HG02840 (cell line): ENCODE measurements at regions not wholly inside any gene's neighbourhood (a gene's known extent, or its start where the extent isn't known, plus 50 kb on each side); places are given as distances from the start of the nearest gene placed in this dataset.

ENCODE experiments used
- ATAC-seq: cut with Tn5 transposase; IDR thresholded peaks from one replicate; pipeline ENCODE4 v1.9.1; 2021; ENCODE audit warnings: mild to moderate bottlenecking, moderate library complexity, moderate number of reproducible peaks; ENCODE audit not compliant: unreplicated experiment, low FRiP score

DNA sequence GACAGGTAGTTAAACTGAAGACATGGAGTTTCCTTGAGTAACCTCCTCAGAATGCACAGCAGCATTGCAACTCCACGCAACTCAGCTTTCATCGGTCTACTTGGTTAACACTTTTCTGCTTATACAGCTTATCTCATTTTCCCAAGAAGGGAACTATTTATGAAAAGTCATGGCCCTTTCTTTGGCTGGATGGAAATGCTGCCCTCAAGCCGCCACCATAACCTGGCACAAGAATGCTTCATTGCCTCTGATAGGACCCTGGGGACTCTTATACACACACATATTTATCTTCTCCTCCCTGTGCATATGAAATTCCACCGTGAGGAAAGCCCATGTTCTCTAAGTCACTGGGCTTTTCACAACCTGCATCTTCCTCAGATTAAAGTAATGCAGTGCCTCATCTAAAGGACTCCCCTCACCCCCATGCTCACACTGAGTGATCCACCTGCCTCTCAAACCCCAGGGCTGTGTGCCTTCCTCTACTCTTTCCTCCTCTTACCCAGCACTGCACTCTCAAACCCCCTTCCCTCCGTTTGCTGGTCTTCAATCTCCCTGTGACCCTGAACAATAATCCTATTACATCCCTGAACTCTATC lies 192.0 kb upstream of the HNRNPA3 start:
- no peak for ATAC-seq

DNA sequence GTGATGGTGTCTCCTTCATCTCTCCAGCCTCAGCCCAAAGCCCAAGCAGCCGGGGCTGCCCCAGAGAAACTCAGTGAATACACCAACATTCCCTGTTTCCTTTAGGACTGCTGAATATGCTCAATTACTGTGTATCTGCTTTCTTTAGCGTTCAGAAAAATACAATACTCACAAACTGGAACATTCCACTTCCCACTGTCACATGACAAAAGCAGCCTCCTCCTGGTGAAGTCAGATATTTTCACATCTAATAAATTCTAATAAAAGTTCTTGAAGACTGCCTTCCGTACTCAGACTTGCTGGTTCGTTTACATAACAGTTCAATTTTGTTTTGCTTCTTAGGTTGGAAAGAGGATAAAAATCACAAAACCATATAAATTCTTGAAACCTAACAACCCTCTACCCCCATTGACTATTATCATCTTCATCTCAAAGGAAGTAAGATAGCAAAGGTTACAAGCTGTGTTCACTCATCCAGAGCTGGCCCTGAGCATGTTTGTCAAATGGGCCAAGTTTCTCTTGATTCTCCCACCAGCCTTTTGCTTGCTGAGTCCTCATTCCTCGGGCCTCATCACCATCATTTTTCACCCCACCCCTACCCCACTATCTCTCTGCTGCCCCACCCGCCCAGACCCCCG lies 190.8 kb upstream of the HNRNPA3 start:
- ATAC-seq = no peak

DNA sequence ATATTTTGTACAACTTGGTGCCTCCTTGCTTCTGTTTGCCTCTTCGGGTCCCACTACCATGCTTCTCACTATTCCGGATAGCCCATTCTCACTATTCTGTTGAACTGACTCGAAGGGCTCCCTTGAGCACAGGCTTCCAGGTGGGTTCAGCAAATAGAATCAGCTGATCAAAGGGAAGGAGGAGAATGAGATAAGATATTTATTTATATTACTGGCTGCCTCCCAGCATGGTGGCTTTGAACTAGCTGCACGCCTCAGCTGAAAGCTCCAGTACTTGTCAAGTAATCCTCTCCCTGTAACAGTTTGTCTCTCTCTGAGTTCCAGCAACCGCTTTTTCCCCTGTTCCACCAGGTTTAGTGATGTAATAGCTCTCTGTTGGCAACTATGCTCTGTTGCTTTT lies 187.8 kb upstream of the HNRNPA3 start:
- no peak for ATAC-seq

DNA sequence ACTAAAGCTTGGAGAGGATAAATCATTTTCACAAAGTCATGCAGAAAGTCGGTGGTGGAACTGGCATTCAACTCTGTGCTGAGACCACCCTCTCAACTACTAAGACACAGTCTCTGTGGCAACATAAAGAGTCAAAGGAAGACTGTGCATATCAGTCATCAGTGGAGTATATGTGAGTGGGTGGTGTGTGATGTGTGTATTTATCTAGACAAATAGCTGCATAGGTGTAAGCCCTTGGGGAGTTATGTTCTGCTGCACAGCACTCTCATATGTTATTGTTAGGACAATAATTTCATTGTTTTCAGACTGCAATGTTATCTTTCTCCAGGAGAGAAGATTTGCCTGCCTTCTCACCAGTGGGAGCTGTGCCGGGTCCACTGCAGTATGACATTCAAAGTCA lies 186.3 kb upstream of the HNRNPA3 start:
- ATAC-seq = no peak

DNA sequence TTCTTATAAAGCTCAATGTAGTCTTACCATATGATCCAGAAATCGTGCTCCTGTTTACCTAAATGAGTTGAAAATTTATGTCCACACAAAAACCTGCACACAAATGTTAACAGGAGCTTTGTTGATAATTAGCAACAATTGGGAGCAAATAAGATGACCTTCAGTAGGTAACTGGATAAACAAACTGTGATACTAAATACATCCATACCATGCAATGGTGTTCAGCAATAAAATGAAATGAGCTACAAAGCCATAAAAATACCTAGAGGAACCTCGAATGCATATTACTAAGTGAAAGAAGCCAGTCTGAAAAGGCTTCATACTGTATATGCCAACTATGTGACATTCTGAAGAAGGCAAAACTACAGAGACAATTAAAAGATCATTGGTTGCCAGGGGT lies 185.6 kb upstream of the HNRNPA3 start:
- no peak for ATAC-seq

DNA sequence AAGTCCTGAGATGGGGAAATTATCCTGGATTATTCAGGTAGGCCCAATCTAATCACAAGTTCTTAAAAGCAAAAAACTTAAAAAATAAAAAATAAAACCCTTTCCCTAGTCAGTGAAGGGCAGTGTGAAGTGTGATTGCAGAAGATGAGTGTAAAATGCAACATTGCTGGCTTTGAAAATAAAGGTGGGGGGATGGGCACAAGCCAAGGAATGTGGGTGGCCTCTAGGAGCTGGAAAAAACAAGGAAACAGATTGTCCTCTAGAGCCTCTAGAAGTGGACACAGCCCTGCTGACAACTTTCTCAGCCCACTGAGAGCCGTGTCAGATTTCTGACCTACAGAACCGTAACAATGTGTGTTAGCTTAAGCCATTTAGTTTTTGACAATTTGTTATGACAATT lies 184.3 kb upstream of the HNRNPA3 start:
- ATAC-seq = no peak

DNA sequence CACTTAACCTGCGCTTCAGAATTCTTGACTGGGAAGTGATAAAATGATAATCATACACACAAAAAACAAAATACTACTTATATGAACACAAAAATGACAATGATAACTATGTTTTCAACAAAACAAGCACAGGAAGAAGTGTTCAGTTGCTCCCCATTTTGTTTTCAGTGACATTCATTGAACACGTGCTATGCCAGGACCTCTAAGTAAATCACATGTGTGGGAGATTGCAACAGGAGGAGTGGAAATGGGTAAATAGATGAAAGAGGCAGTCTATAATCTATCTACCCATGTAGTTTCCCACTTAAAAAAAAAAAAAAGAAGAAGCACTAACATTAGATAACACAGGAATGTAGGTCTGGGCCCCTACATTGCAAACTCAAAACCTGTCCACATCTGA lies 183.5 kb upstream of the HNRNPA3 start:
- ATAC-seq = no peak

DNA sequence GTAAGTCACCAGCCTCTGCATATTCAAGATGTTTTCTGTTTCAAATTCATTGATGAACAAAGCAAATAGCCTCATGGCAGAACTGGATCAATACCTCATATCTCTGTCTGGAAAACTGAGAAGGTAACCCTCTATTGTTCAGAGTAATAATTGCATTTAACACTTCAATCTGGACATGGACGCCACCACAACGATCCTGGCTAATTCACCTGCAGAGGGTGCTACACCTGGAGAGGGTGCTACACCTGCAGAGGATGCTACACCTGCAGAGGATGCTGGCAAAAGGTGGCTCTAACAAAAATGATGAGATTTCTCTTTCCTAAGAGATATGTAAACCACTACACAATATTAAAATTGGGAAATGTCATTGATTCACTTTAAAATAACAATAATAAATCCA lies 183.1 kb upstream of the HNRNPA3 start:
- ATAC-seq = no peak

DNA sequence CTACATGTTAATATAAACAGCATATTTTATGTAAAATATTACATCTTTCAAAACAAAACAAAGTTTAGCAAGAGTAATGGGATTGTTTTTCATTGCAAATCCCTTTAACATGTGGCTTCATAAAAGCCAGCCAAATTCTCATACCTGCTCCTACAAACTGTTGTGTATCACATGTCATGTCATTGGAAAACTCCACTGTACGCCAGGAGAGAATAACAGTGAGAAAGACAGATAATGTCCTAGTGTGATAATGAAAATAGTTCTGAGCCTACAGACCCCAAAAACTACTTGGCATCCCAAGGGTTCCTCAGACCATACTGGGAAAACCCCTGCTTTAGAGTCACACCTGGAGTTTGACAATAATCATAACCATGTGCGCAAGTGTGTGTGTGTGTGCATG lies 182.7 kb upstream of the HNRNPA3 start:
- ATAC-seq = no peak

DNA sequence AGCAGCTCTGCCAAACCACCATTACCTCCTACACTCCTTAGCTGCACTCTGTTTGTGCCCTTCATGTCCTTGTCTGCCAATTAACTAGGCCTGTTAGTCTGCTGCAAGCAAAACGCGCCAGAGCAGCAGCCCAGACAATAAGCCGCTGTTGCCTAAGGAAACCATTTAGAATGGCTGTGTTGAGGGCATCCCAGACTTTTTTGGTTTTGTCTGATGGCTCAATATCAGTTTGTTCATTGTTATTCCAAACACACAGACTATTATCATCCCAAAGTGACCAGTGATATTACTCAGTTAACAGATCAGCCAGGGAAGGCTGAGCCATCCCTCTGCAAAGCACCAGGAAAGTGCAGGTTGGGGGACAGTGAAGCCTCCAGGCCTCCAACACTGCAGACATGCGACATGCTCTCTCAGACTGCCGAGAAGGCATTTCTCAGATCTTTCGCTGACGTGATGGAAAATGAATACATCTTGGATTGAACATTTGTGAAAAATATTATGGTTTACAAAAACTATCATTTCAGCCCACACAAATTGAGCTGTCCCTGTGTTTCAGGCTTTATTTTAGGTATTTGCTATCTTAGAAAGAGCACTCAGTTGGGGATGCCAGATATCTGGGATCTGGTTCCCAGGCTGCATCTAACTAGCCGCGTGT lies 182.0 kb upstream of the HNRNPA3 start:
- ATAC-seq = no peak

DNA sequence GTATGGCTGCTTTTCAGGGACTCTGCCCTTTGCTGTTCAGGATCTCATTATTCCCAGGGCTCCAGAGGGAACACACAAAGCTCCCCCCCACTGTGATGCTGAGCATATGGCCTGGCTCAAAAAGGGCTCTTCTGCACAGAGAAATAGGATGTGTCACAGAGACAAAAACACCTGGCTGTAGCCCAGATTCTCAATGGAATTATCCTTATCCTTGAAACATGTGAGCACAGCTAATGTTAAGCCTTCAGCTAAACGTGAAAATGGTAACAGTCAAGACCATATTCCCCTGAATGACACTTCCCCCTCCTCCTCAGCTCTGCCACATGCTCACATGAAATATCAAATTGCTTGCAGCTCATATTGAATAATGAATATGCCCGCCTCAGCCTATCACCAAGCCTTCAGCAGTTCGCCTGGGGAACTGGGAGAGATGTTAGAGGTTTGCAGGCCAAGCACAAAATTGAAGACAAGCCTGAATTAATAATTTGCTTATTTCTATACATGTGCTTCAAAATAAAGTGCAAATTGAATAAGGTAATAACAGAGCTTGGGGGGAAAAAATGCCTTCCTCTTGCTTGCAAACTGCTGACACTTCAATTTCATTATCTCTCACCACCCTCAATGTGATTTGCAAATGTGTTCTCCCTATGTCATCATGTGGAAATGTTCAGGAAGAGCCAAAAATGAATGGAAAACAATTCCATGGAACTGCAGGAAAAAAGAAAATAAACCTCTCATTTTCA lies 181.0 kb upstream of the HNRNPA3 start:
- no peak for ATAC-seq

DNA sequence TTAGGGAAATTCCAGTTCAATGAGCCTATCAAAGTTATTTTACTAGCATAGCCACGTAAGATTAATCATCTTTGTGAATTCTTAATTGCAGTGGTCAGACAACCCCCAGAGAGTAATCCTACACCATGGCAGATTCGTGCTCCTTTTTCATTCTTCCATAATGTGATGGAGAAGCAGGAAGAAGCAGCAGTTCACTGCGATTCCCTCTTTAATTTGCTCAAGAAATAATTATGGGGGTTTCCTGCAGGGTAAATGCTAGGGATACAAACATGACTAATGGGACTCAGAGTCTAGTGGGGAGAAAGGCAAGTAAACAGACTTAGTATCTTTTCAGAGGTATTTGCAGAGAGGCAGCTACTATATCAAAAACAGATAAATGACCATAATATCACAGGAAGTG lies 175.8 kb upstream of the HNRNPA3 start:
- no peak for ATAC-seq

DNA sequence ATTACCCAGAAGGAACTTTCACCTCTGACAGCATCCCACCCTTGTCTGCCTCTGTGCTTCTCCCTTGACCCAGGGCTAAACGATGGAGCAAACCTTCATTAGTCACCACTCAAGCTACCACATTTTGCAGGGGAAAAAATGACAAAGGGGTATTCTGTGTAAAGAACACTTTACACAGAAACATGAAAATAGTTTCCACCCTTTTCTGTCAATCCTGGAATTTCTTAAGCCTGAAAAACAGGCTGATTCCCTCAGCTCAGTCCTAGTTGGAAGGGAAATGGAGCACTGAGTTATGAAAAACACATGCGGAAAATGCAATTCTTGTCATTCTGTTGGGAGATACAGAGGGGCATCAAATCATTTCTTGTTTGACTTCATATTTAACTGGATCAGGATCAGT lies 175.0 kb upstream of the HNRNPA3 start:
- no peak for ATAC-seq

DNA sequence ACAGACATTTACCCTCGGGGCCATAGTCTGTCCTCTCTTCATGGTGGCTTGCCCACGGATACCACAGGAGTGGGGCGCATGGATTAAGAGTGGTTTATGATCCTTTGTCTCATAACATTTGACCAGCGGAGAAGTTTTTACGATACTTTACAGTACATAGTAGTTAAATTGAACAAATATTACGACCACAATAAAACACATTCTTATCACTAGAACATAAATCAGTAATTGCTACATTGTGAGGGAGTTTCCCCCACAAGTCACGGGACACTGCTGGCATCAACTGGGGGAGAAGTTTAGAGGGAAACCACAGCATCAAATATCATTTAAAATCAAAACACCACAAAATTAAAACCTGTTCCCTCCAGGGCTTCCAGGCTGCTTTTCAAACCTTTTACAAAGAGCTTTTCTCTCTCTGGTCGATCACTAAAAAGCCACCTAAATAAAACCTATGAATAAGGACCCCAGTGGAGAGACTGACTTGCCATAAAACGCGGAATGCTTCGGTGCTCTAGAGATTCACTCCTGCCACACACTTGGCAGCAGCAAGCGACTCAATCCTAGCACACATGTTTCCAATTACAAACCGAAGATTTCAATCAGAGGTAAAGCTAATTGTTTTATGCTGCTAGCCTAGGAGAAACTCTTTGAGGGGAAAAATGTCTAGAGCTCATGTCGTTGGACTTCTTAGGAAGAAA lies 173.7 kb upstream of the HNRNPA3 start:
- ATAC-seq = no peak

DNA sequence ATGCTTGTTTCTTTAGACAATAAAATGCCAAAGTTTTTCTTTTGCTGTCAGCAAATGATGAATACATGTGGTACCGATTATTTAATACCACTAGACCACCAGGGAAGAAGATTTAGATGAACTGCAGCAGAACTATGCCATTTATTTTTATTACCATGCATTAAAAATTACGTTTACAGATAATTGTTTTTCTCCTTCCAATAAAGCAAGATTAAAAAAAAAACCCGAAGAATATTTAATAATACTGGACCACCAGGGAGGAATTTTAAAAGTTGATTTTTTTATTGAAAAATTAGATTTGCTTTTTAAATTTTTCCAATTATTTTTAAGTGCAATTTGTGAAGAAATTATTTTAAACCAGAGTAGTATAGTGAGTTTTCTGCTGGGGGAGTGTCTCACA lies 170.3 kb upstream of the HNRNPA3 start:
- ATAC-seq = no peak

DNA sequence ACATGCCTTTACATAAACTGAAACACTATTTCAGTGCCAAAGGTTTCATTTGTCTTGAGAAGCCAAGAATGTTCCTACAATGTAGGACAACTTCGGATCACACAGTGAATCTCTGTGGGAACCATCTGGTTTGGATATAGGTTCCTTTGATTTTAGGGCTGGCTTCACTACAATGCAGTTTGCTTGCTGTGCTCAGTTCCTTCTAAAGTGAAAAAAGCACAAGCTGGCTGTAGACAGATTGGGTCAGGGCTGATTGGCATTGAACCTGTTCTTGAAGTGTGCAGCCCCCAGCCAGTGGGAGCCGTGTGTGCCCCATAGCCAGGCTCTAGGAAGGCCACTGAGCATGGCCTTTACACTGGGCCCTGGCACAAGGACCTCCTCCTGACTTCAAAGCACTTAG lies 167.9 kb upstream of the HNRNPA3 start:
- no peak for ATAC-seq

DNA sequence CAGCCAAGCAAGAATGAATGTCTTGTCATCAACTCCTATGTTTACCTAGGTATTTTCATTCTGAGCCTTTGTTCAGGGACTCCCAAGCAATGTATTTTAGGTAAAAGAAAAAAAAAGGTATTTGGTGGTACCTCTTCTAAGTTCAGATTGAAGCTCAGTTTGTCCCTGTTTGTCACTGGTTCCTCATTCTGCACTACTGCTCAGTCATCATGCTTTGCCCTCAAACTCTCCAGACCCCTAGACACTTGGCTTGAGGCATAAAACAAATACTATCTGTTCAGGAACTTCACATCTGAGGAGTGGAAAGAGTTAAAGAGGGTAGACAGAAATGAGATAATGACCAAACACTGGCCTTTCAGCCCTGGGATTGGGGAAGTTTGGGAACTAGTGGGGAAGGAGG lies 163.6 kb upstream of the HNRNPA3 start:
- no peak for ATAC-seq

DNA sequence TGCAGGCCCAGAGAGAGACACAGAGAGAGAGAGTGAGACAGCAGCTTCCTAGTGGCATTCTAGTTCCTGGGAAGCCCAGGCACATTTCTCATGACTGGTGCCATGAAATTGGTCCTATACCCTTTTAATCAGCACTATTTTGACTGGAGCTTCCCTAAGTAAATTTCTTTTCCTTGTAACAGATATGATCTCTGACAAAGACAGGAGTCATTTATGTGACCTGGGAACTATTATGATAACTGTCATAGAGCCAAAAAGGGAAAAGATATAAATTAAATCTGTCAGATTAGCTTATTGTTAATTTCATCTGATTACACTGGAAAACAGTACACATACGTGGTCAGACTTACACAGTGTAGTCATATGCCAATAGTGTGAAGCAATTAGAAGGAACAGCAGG lies 161.3 kb upstream of the HNRNPA3 start:
- no peak for ATAC-seq

DNA sequence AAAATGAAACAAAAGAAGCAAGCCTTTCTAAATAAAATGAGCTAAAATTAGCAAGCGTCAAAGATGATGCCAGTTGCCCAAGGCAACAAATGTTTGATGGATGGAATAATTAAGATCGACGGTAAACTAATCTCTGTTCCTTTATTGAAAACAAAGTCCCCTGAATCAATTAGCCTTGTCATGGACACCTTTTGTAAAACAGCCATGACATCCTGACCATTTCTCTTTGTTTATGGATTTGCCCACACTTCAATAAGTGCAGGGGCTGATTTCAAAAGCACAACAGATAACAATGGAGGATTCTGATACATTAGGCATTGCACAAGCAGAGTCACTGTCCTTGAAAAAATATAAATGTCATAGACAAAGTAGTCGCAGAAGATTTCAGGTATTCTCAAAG lies 160.1 kb upstream of the HNRNPA3 start:
- no peak for ATAC-seq

DNA sequence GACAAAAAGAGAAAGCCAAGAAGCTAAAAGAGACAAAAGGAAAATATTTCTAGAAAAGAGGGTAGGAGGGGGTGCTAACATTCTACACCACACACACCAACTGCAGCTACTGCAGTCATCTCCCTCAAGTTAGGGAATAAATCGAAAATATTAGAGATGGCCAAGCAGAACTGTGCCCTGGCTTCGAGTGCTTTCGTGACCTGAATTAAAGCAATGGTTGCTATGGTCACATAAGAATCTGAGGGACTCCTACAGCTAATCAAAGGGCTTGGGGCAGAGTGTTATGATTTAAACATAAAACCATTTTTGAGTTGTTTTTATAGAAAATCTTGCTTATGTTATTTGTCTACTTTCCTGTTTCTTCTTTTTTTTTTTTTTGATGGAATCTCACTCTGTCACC lies 159.6 kb upstream of the HNRNPA3 start:
- no peak for ATAC-seq

DNA sequence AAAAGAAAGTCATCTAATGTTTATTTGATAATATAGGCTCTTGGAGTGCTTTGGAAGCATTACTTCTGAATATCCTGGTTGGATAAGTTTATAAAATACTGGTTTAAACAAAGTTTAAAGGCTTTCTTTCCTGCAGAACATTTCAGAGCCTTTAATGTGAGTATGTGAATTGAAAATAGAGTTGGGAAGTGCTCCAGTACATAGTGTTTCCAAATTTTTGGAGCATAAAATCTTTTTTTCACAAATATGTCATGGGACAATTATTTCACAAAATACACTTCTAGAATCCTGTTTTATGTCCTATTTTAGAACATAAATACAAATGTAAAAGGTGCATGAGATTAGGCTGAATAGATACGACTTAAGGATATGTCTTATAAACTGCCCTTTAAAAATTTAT lies 158.9 kb upstream of the HNRNPA3 start:
- no peak for ATAC-seq
